ENCODE measurements at regions not wholly inside any gene's neighbourhood (a gene's known extent, or its start where the extent isn't known, plus 50 kb on each side); places are given as distances from the start of the nearest gene placed in this dataset.

DNA sequence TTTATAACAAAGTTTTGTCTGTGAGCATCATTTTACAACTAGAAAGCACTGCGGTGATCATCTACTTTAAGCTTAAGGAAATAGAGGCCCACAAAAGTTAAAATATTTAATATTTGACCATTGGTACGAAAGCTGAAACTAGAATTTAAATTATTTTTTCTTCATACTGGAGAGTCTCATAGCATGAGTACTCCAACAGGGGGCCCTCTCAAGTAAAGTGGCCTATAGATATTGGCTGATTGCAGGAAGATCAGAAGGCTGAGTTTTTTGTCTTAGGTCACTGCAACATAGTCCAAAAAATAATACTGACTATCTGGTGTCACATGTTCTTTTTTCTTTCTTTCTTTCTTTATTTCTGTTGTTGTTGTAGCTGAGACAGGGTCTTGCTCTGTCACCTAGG is 75.3 kb upstream of the ZDHHC17 start:
- TF ChIP-seq CTCF (IDR thresholded peaks at IDR 0.05) (no peak), POLR2A (IDR thresholded peaks at IDR 0.05) (no peak)

Measured in lower leg skin (tissue), 3 donors.